Breast epithelium (tissue), 3 donors: ENCODE measurements at regions not wholly inside any gene's neighbourhood (a gene's known extent, or its start where the extent isn't known, plus 50 kb on each side); places are given as distances from the start of the nearest gene placed in this dataset.

ENCODE experiments used
- POLR2A ChIP-seq: fragments of 450-650 bp; IDR thresholded peaks from one replicate; pipeline ENCODE4 v1.6.1; 2016; ENCODE audit warnings: antibody characterized with exemption, mild to moderate bottlenecking, moderate library complexity
- POLR2AphosphoS5 ChIP-seq, 3 donors: sonication (generic); formaldehyde crosslinking; IDR thresholded peaks; one replicate each; pipeline ENCODE4 v1.6.1; 2017; ENCODE audit warnings: antibody characterized with exemption in 3 of 3
- TF ChIP-seq, protein P1 (sequence below), 3 donors: fragments of 450-650 bp; IDR thresholded peaks; one replicate each; pipeline ENCODE4 v1.5.1; 2016 to 2017; ENCODE audit warnings: antibody characterized with exemption in 3 of 3, mild to moderate bottlenecking in 3 of 3, moderate library complexity in 3 of 3

GRCh38 chr15:46088486-46089445 lies 453.9 kb downstream of the SQOR start:
- TF ChIP-seq, protein P1, sequence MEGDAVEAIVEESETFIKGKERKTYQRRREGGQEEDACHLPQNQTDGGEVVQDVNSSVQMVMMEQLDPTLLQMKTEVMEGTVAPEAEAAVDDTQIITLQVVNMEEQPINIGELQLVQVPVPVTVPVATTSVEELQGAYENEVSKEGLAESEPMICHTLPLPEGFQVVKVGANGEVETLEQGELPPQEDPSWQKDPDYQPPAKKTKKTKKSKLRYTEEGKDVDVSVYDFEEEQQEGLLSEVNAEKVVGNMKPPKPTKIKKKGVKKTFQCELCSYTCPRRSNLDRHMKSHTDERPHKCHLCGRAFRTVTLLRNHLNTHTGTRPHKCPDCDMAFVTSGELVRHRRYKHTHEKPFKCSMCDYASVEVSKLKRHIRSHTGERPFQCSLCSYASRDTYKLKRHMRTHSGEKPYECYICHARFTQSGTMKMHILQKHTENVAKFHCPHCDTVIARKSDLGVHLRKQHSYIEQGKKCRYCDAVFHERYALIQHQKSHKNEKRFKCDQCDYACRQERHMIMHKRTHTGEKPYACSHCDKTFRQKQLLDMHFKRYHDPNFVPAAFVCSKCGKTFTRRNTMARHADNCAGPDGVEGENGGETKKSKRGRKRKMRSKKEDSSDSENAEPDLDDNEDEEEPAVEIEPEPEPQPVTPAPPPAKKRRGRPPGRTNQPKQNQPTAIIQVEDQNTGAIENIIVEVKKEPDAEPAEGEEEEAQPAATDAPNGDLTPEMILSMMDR (IDR thresholded peaks at IDR 0.05), result no peak
- no peak for TF ChIP-seq POLR2A
- no peak for TF ChIP-seq POLR2AphosphoS5 (IDR thresholded peaks at IDR 0.05)
